ENCODE measurements at regions not wholly inside any gene's neighbourhood (a gene's known extent, or its start where the extent isn't known, plus 50 kb on each side); places are given as distances from the start of the nearest gene placed in this dataset.

DNA sequence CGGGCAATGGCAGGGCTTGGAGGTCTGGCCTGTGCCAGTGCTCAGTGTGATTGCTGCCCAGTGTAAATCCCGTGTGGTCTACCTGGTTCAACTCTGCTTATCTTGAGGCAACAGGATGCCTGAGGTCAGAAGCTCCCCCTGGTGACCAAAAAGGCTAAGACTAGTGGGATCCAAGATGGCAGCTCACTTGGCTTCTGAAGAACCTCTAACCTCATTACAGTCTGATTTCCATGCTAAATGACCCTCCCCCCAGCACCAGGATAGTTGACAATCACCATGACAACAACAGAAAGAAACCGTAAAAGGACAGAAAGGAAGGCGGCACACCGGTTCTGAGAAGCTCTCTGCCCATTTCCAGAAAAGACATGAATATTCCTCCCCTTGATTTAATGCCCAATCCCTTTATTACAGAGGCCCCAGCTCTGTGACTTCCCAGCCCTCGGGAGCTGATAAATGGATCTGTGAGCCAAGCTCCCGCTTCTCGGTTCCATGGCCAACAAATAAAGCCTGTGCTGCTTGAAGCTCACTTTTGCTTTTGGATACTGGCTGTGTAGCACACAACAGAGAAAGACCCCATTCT is 398.4 kb downstream of the CTTN start:
- 82 to 92% methylated on average over 7 to 8 of the region's 8 CpGs for WGBS, 2 donors
- DNase-seq (ENCODE audit: low spot score in 2 of 2): no peak
- no peak for TF ChIP-seq POLR2A (IDR thresholded peaks at IDR 0.05)

DNA sequence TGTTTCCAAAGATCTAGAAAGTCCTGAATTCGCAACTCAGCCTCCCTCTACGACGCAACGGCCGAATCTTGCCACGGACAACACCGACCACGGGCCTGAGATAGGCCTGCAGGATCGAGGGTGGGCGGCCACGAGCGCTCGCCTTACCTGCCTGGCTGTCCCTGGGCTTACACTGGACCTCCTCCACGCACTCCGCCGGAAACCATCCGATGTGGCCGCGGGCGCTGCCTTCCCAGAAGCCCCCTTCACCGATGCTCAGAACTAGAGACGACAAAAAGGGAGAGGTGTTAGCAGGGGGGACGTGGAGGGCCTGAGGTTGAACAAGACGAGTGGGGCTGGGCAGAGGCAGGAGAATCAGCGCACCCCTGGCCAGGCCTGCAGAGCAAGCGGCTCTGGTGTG is 400.0 kb downstream of the CTTN start:
- DNase-seq (ENCODE audit: low spot score in 2 of 2): no peak
- Histone ChIP-seq H3K9me3 (peaks cover 0 to 43% (median 0%) of the 10 kb centered on the region in 4 donors), H3K36me3 (no peaks in the 10 kb centered on the region), H3K27me3 (no peaks in the 10 kb centered on the region), H3K27ac (no peak overlapping the region), H3K4me1 (no peaks in the 10 kb centered on the region), H3K4me3 (no peak overlapping the region)
- 94 to 96% methylated on average over 26 of the region's 26 CpGs for WGBS, 2 donors
- TF ChIP-seq POLR2A (IDR thresholded peaks at IDR 0.05) (no peak), EP300 (IDR thresholded peaks at IDR 0.05) (no peak)
- TF ChIP-seq, protein P1, sequence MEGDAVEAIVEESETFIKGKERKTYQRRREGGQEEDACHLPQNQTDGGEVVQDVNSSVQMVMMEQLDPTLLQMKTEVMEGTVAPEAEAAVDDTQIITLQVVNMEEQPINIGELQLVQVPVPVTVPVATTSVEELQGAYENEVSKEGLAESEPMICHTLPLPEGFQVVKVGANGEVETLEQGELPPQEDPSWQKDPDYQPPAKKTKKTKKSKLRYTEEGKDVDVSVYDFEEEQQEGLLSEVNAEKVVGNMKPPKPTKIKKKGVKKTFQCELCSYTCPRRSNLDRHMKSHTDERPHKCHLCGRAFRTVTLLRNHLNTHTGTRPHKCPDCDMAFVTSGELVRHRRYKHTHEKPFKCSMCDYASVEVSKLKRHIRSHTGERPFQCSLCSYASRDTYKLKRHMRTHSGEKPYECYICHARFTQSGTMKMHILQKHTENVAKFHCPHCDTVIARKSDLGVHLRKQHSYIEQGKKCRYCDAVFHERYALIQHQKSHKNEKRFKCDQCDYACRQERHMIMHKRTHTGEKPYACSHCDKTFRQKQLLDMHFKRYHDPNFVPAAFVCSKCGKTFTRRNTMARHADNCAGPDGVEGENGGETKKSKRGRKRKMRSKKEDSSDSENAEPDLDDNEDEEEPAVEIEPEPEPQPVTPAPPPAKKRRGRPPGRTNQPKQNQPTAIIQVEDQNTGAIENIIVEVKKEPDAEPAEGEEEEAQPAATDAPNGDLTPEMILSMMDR (IDR thresholded peaks at IDR 0.05): no peak

More for the DNA sequence above, 398.4 kb downstream of the CTTN start:
- no peaks in the 10 kb centered on the region for H3K27me3 ChIP-seq
- no peaks in the 10 kb centered on the region for H3K36me3 ChIP-seq
- H3K4me1 ChIP-seq: no peaks in the 10 kb centered on the region
- no peak overlapping the region for H3K4me3 ChIP-seq
- H3K27ac ChIP-seq: no peak overlapping the region
- peaks cover 0 to 54% (median 3%) of the 10 kb centered on the region in 4 donors for H3K9me3 ChIP-seq

DNA sequence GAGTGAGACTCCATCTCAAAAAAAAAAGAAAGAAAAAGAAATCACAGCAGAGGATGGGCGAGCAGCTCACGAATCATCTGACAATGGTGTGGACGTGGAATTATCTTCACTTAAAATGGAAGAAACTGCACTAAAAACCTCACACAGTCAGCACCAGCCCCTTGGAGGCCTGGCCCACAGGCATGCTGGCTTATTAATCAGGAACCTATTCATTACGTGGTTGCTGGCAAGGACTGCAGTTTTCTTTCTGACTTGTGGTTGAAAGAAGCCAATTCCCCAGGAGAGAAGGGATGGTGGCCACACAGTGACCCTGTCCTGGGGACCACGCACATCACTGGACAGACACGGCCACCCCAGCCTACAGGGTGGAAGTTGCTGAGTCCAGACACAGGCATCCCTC is 401.1 kb downstream of the CTTN start:
- peaks cover 0 to 32% (median 0%) of the 10 kb centered on the region in 4 donors for H3K9me3 ChIP-seq
- no peak for DNase-seq (ENCODE audit: low spot score in 2 of 2)
- H3K36me3 ChIP-seq: no peaks in the 10 kb centered on the region
- no peak overlapping the region for H3K27ac ChIP-seq
- no peak overlapping the region for H3K4me3 ChIP-seq
- TF ChIP-seq EP300 (IDR thresholded peaks at IDR 0.05): no peak
- TF ChIP-seq, protein P1 (IDR thresholded peaks at IDR 0.05): no peak
- TF ChIP-seq POLR2A (IDR thresholded peaks at IDR 0.05): no peak
- WGBS, 2 donors: 48 to 60% methylated on average over 6 of the region's 6 CpGs
- no peaks in the 10 kb centered on the region for H3K4me1 ChIP-seq
- H3K27me3 ChIP-seq: no peaks in the 10 kb centered on the region

DNA sequence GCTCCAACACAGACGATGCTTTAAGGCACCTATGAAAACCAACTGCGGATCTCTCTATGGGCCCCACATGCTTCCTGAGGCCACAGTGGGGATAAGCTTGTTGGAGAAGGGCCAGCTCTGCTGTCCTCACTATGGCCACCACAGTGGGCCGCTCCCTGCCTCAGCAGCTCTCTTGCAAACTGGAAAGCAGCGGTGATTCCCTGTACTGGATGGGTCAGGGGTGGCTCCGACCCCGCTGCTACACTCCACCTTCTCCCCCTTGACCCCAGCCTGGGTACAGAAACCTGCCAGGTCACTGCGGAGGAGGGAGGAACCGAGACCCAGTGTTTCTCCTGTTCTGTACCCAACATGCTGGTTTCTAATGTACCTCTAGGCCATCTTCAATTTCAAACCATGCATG is 403.9 kb downstream of the CTTN start:
- WGBS, 2 donors: 89 to 92% methylated on average over 5 to 8 of the region's 8 CpGs
- Histone ChIP-seq H3K27ac (no peak overlapping the region), H3K4me1 (no peaks in the 10 kb centered on the region), H3K4me3 (no peak overlapping the region), H3K36me3 (no peaks in the 10 kb centered on the region), H3K27me3 (no peaks in the 10 kb centered on the region), H3K9me3 (peaks cover 0 to 4% (median 0%) of the 10 kb centered on the region in 4 donors)
- DNase-seq (ENCODE audit: low spot score in 2 of 2): no peak
- TF ChIP-seq, protein P1 (IDR thresholded peaks at IDR 0.05): no peak
- no peak for TF ChIP-seq POLR2A (IDR thresholded peaks at IDR 0.05)
- no peak for TF ChIP-seq EP300 (IDR thresholded peaks at IDR 0.05)

DNA sequence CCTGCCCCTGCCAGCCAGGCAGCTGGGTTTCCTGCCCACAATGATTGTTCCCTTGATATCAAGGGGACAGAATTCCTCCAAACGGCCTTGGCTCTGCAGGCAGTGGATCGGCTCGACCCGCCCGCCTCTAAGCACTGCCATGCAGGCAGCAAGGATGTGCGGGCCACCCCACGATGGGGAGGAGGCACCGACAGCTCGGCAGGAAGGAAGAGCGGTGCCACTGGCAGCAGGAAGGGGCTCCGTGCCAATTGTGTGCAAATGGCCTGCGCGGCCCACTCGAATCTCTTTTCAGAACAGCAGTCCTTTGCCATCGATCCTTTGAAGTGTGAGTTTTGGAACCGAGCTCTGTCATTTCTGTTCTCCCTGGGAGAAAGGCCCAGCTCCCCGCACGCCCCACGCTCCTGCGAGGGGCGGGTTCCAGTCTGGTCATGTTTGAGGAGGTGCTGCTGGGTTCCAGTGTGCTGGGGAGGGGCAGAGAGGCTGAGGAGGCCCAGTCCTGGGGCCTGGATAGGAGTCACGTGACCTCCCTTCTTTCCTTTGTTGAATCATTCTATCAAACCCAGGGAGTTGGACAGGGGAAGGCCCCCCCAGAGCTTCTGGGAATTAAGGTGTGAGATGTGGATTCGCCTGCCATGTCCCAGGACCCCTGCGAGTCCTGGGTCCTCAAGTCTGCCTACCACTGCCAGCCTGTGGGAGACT is 406.0 kb downstream of the CTTN start:
- no peak for DNase-seq (ENCODE audit: low spot score in 2 of 2)
- TF ChIP-seq, protein P1 (IDR thresholded peaks at IDR 0.05): no peak
- TF ChIP-seq EP300 (IDR thresholded peaks at IDR 0.05) (no peak), POLR2A (IDR thresholded peaks at IDR 0.05) (no peak)
- 70 to 83% methylated on average over 17 to 20 of the region's 24 CpGs for WGBS, 2 donors
- H3K4me1 ChIP-seq: no peaks in the 10 kb centered on the region
- H3K36me3 ChIP-seq: no peaks in the 10 kb centered on the region
- no peak overlapping the region for H3K27ac ChIP-seq
- H3K27me3 ChIP-seq: no peaks in the 10 kb centered on the region
- H3K9me3 ChIP-seq: no peaks in the 10 kb centered on the region
- H3K4me3 ChIP-seq: no peak overlapping the region
